IMR-90 (cell line): ENCODE measurements at regions not wholly inside any gene's neighbourhood (a gene's known extent, or its start where the extent isn't known, plus 50 kb on each side); places are given as distances from the start of the nearest gene placed in this dataset.

ENCODE experiments used
- ATAC-seq: fragments of 200-7000 bp; cut with Tn5 transposase; 2 replicates; pipeline ENCODE4 v1.9.1; 2020; ENCODE audit warnings: low read depth, mild to moderate bottlenecking, moderate library complexity
- BruUV-seq: library from RNA; stranded (reverse); fragments of 400-500 nt; replicated peaks from 2 replicates; lab custom pipeline; 2021; lab: Mats Ljungman, UMichigan
- CTCF ChIA-PET: fragments of 300-600 bp; formaldehyde crosslinking; extraction: SDS; loops from one replicate; lab custom pipeline; 2021; ENCODE audit warnings: antibody characterized with exemption; lab: Yijun Ruan, JAX
- POLR2A ChIA-PET: fragments of 300-600 bp; sonication (Branson Sonifier 250); formaldehyde crosslinking; loops from one replicate; lab custom pipeline; 2022; ENCODE audit warnings: antibody characterized with exemption; ENCODE audit not compliant: unreplicated experiment; lab: Charles Lee
- DNase-seq: peaks from one replicate; pipeline ENCODE4 v3.0.0; 2013
- H2AFZ ChIP-seq: replicated peaks from 2 replicates; pipeline ENCODE3; 2013; ENCODE audit warnings: low read length, mild to moderate bottlenecking; ENCODE audit not compliant: poor library complexity
- H2AK5ac ChIP-seq: 2 replicates; pipeline ENCODE4 v1.6.1; 2013; ENCODE audit warnings: low read depth, low read length, inconsistent platforms
- H2AK9ac ChIP-seq: replicated peaks from 2 replicates; pipeline ENCODE3; 2013; ENCODE audit warnings: mild to moderate bottlenecking, low read depth, low read length, moderate library complexity; ENCODE audit not compliant: poor library complexity
- H2BK120ac ChIP-seq: 2 replicates; pipeline ENCODE4 v1.6.1; 2013; ENCODE audit warnings: low read depth, low read length, inconsistent platforms
- H2BK15ac ChIP-seq: 3 replicates; pipeline ENCODE4 v1.6.1; 2013; ENCODE audit warnings: low read depth, low read length, inconsistent platforms
- H2BK20ac ChIP-seq: 2 replicates; pipeline ENCODE4 v1.6.1; 2013; ENCODE audit warnings: low read depth, mild to moderate bottlenecking, inconsistent platforms, low read length, moderate library complexity
- H2BK5ac ChIP-seq: 2 replicates; pipeline ENCODE4 v1.6.1; 2013; ENCODE audit warnings: mild to moderate bottlenecking, low read depth, low read length, inconsistent platforms; ENCODE audit not compliant: poor library complexity, severe bottlenecking
- H3K14ac ChIP-seq: replicated peaks from 2 replicates; pipeline ENCODE4 v1.6.1; 2013; ENCODE audit warnings: low read depth, low read length, inconsistent platforms
- H3K18ac ChIP-seq: 2 replicates; pipeline ENCODE4 v1.6.1; 2013; ENCODE audit warnings: low read depth, low read length, control low read depth
- H3K23ac ChIP-seq: 2 replicates; pipeline ENCODE4 v1.6.1; 2013; ENCODE audit warnings: low read depth, low read length, inconsistent platforms
- H3K27ac ChIP-seq: 2 replicates; pipeline ENCODE4 v1.5.1; 2013; ENCODE audit warnings: mild to moderate bottlenecking, control low read depth, low read length; ENCODE audit not compliant: insufficient read depth
- H3K27me3 ChIP-seq: 2 replicates; pipeline ENCODE4 v1.6.1; 2013; ENCODE audit warnings: low read length; ENCODE audit not compliant: control insufficient read depth, insufficient read depth
- H3K36me3 ChIP-seq: 2 replicates; pipeline ENCODE4 v1.6.1; 2013; ENCODE audit warnings: low read length, mixed read lengths; ENCODE audit not compliant: control insufficient read depth, insufficient read depth
- H3K4ac ChIP-seq: 2 replicates; pipeline ENCODE4 v1.6.1; 2013; ENCODE audit warnings: low read depth, low read length, inconsistent platforms
- H3K4me1 ChIP-seq: 2 replicates; pipeline ENCODE4 v1.6.1; 2013; ENCODE audit warnings: low read length, mixed read lengths; ENCODE audit not compliant: control insufficient read depth, insufficient read depth
- H3K4me2 ChIP-seq: 2 replicates; pipeline ENCODE4 v1.6.1; 2013; ENCODE audit warnings: low read depth, mild to moderate bottlenecking, control low read depth, low read length, moderate library complexity
- H3K4me3 ChIP-seq: 2 replicates; pipeline ENCODE4 v1.5.1; 2013; ENCODE audit warnings: low read depth, mild to moderate bottlenecking, control low read depth, low read length, moderate library complexity; ENCODE audit not compliant: insufficient read depth
- H3K56ac ChIP-seq: 2 replicates; pipeline ENCODE4 v1.6.1; 2013; ENCODE audit warnings: low read length, inconsistent platforms; ENCODE audit not compliant: insufficient read depth; ENCODE audit errors: extremely low read depth
- H3K79me1 ChIP-seq, 2 experiments: 2 replicates each; pipeline ENCODE4 v1.6.1; 2013; ENCODE audit warnings: low read length in 2 of 2, inconsistent platforms in 1 of 2, low read depth in 1 of 2
- H3K9ac ChIP-seq: 2 replicates; pipeline ENCODE4 v1.6.1; 2013; ENCODE audit warnings: low read depth, low read length, control low read depth
- H3K9me1 ChIP-seq: 2 replicates; pipeline ENCODE4 v1.6.1; 2013; ENCODE audit warnings: low read length, inconsistent platforms; ENCODE audit not compliant: insufficient read depth
- H3K9me3 ChIP-seq: 2 replicates; pipeline ENCODE4 v1.6.1; 2013; ENCODE audit warnings: low read length; ENCODE audit not compliant: control insufficient read depth, insufficient read depth
- H4K20me1 ChIP-seq: 2 replicates; pipeline ENCODE4 v1.6.1; 2013; ENCODE audit warnings: low read length, inconsistent platforms; ENCODE audit not compliant: insufficient read depth
- H4K5ac ChIP-seq: 2 replicates; pipeline ENCODE4 v1.6.1; 2013; ENCODE audit warnings: mild to moderate bottlenecking, low read depth, low read length, control low read depth
- H4K8ac ChIP-seq, 2 experiments: 2 replicates each; pipeline ENCODE4 v1.6.1; 2013; ENCODE audit warnings: low read depth in 2 of 2, low read length in 2 of 2, control low read depth in 1 of 2, inconsistent platforms in 1 of 2
- H4K91ac ChIP-seq: 2 replicates; pipeline ENCODE4 v1.6.1; 2013; ENCODE audit warnings: low read depth, low read length, inconsistent platforms; ENCODE audit not compliant: insufficient read depth
- CEBPB ChIP-seq: IDR thresholded peaks from 2 replicates; pipeline ENCODE4 v1.6.1; 2012; ENCODE audit warnings: low read depth, low read length, improper control_type of control experiment
- CHD1 ChIP-seq: IDR thresholded peaks from 2 replicates; pipeline ENCODE4 v1.6.1; 2012; ENCODE audit warnings: low read depth, low read length, improper control_type of control experiment
- MAFK ChIP-seq: IDR thresholded peaks from 2 replicates; pipeline ENCODE4 v1.6.1; 2012; ENCODE audit warnings: low read depth, low read length, improper control_type of control experiment
- NFE2L2 ChIP-seq: fragments of 150-350 bp; IDR thresholded peaks from 2 replicates; pipeline ENCODE4 v1.6.1; 2016; ENCODE audit warnings: low read depth, mild to moderate bottlenecking, low read length
- POLR2A ChIP-seq: IDR thresholded peaks from 2 replicates; pipeline ENCODE4 v1.6.1; 2012; ENCODE audit warnings: mild to moderate bottlenecking, low read depth, low read length
- SMC3 ChIP-seq: fragments of 150-350 bp; IDR thresholded peaks from 2 replicates; pipeline ENCODE4 v1.6.1; 2016; ENCODE audit warnings: low read depth, mild to moderate bottlenecking, antibody characterized with exemption, low read length, moderate library complexity
- WGBS, 2 experiments: methylation state at CpG; one replicate each; pipeline versions ENCODE4 v1.1.5 to v1.1.7; 2013; ENCODE audit warnings: missing lambda C conversion rate in 2 of 2; ENCODE audit not compliant: insufficient read length in 1 of 2; ENCODE audit errors: extremely low coverage in 2 of 2; 5-methylcytosine and 5-hydroxymethylcytosine counted together
- dilution Hi-C: fragments of 300-500 bp; cut with HindIII; formaldehyde crosslinking; loops from one replicate; pipeline ENCODE4 v1.14.3; 2018; ENCODE audit warnings: low sequenced_read_pairs; ENCODE audit not compliant: unreplicated experiment
- in situ Hi-C: fragments of 300-500 bp; cut with MboI; formaldehyde crosslinking; loops from 3 replicates; pipeline ENCODE4 v1.14.3; 2019; ENCODE audit warnings: low sequenced_read_pairs, inconsistent platforms, mixed read lengths
- intact Hi-C: fragments of 100-400 bp; cut with micrococcal nuclease; formaldehyde crosslinking; loops from 2 replicates; pipeline ENCODE4 v1.10.0; 2022
- TF ChIP-seq, protein P1 (sequence below): conservative IDR thresholded peaks from 2 replicates; pipeline ENCODE4 v1.5.1; 2012; ENCODE audit warnings: mild to moderate bottlenecking, low read depth, low read length, improper control_type of control experiment
- TF ChIP-seq, protein P2 (sequence below): fragments of 150-350 bp; IDR thresholded peaks from 2 replicates; pipeline ENCODE4 v1.6.1; 2017; ENCODE audit warnings: mild to moderate bottlenecking, antibody characterized with exemption, low read length, low read depth
- TF ChIP-seq, protein P3 (sequence below): fragments of 150-350 bp; IDR thresholded peaks from 2 replicates; pipeline ENCODE4 v1.6.1; 2016; ENCODE audit warnings: low read depth, mild to moderate bottlenecking, low read length, moderate library complexity, borderline replicate concordance

DNA sequence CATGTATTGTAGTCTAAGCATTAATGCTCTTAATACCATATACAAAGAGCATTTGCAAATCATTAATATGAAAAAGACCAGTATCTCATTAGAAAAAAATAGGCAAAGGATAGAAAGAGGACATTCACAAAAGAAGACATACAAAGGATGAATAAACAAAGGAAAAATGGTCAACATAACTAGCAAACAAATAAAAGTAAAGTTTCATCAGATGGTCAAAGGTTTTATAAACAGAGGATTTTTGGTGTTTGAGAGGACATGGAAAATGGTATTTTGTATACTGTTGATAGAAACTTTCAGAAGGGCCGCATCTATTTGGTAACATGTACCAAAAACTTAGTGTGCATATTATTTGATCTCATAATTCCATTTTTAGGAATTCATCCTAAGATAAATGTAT is 414.8 kb downstream of the PIK3R1 start:
- TF ChIP-seq CHD1 (no peak), CEBPB (no peak), SMC3 (no peak), MAFK (no peak), NFE2L2 (no peak), POLR2A (no peak)
- TF ChIP-seq, protein P1, sequence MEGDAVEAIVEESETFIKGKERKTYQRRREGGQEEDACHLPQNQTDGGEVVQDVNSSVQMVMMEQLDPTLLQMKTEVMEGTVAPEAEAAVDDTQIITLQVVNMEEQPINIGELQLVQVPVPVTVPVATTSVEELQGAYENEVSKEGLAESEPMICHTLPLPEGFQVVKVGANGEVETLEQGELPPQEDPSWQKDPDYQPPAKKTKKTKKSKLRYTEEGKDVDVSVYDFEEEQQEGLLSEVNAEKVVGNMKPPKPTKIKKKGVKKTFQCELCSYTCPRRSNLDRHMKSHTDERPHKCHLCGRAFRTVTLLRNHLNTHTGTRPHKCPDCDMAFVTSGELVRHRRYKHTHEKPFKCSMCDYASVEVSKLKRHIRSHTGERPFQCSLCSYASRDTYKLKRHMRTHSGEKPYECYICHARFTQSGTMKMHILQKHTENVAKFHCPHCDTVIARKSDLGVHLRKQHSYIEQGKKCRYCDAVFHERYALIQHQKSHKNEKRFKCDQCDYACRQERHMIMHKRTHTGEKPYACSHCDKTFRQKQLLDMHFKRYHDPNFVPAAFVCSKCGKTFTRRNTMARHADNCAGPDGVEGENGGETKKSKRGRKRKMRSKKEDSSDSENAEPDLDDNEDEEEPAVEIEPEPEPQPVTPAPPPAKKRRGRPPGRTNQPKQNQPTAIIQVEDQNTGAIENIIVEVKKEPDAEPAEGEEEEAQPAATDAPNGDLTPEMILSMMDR: no peak
- TF ChIP-seq, protein P2, sequence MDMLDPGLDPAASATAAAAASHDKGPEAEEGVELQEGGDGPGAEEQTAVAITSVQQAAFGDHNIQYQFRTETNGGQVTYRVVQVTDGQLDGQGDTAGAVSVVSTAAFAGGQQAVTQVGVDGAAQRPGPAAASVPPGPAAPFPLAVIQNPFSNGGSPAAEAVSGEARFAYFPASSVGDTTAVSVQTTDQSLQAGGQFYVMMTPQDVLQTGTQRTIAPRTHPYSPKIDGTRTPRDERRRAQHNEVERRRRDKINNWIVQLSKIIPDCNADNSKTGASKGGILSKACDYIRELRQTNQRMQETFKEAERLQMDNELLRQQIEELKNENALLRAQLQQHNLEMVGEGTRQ: no peak
- TF ChIP-seq, protein P3, sequence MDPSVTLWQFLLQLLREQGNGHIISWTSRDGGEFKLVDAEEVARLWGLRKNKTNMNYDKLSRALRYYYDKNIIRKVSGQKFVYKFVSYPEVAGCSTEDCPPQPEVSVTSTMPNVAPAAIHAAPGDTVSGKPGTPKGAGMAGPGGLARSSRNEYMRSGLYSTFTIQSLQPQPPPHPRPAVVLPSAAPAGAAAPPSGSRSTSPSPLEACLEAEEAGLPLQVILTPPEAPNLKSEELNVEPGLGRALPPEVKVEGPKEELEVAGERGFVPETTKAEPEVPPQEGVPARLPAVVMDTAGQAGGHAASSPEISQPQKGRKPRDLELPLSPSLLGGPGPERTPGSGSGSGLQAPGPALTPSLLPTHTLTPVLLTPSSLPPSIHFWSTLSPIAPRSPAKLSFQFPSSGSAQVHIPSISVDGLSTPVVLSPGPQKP: no peak
- H4K20me1 ChIP-seq: no peaks in the 10 kb centered on the region
- H3K4ac ChIP-seq: no peak overlapping the region
- H3K18ac ChIP-seq: no peak overlapping the region
- H2AK5ac ChIP-seq: no peak overlapping the region
- no peaks in the 10 kb centered on the region for H3K4me1 ChIP-seq
- H2BK5ac ChIP-seq: no peak overlapping the region
- H3K79me1 ChIP-seq: no peaks in the 10 kb centered on the region
- no peak overlapping the region for H4K8ac ChIP-seq
- no peak overlapping the region for H3K4me2 ChIP-seq
- intact Hi-C loops (no loop called here), dilution Hi-C loops (no loop called here), in situ Hi-C loops (no loop called here)
- no peaks in the 10 kb centered on the region for H3K9me1 ChIP-seq
- H3K23ac ChIP-seq: no peak overlapping the region
- POLR2A ChIA-PET: no interaction called here
- ATAC-seq (no peak), DNase-seq (no peak)
- H4K91ac ChIP-seq: no peak overlapping the region
- no peak overlapping the region for H4K5ac ChIP-seq
- H2AFZ ChIP-seq: no peak overlapping the region
- no peak overlapping the region for H3K56ac ChIP-seq
- peaks cover 1% of the 10 kb centered on the region; the same call in 1 of the 2 replicates for H3K27me3 ChIP-seq
- no peak overlapping the region for H2BK120ac ChIP-seq
- no peak overlapping the region for H3K4me3 ChIP-seq
- no peak overlapping the region for H3K27ac ChIP-seq
- no peak overlapping the region for H2BK15ac ChIP-seq
- no peak overlapping the region for H3K14ac ChIP-seq
- CTCF ChIA-PET: no interaction called here
- no peak overlapping the region for H2AK9ac ChIP-seq
- H2BK20ac ChIP-seq: no peak overlapping the region
- no peak overlapping the region for H3K9ac ChIP-seq
- no CpG with 5 or more reads among the region's 1 CpG for WGBS, 2 experiments
- H3K36me3 ChIP-seq: no peaks in the 10 kb centered on the region
- no TSS peak for BruUV-seq
- no peaks in the 10 kb centered on the region for H3K9me3 ChIP-seq
